Spleen (tissue), 7 donors: ENCODE measurements at regions not wholly inside any gene's neighbourhood (a gene's known extent, or its start where the extent isn't known, plus 50 kb on each side); places are given as distances from the start of the nearest gene placed in this dataset.

Experiments
- CTCF ChIP-seq, 11 experiments: fragments of 200-600 bp in 7 of 11; fragments of 450-650 bp in 4 of 11; sonication (generic) in 4 of 11; IDR thresholded peaks in 8 of 11; conservative IDR thresholded peaks in 3 of 11; 1 replicate in 7 of 11; 2 replicates in 4 of 11; pipeline versions ENCODE4 v1.4.0 to v1.8.0; 2016 to 2021; ENCODE audit warnings: antibody characterized with exemption in 11 of 11, inconsistent platforms in 4 of 11, mild to moderate bottlenecking in 1 of 11
- POLR2A ChIP-seq, 3 donors: fragments of 450-650 bp; IDR thresholded peaks; one replicate each; pipeline ENCODE4 v1.5.1; 2017; ENCODE audit warnings: antibody characterized with exemption in 3 of 3, mild to moderate bottlenecking in 1 of 3
- POLR2AphosphoS5 ChIP-seq, 3 donors: sonication (generic); formaldehyde crosslinking; IDR thresholded peaks; one replicate each; pipeline ENCODE4 v1.5.1; 2017; ENCODE audit warnings: antibody characterized with exemption in 3 of 3
- donor health status: DM: no; HTN: no; CAD: no; lungs with moderate emphysema.
- donor health status: DM: no; HTN: no; CAD: no.
- donor health status: DM: no; HTN: no; CAD: no.

GRCh38 chr3:166582236-166582635 lies 745.0 kb upstream of the BCHE start:
- TF ChIP-seq CTCF (IDR thresholded peaks at IDR 0.05 in 8 of 11, conservative IDR thresholded peaks at IDR 0.05 in 3 of 11) = no peak
- no peak for TF ChIP-seq POLR2A (IDR thresholded peaks at IDR 0.05)
- TF ChIP-seq POLR2AphosphoS5 (IDR thresholded peaks at IDR 0.05) = no peak
